Astrocyte (in vitro differentiated cells and primary cell): ENCODE measurements at regions not wholly inside any gene's neighbourhood (a gene's known extent, or its start where the extent isn't known, plus 50 kb on each side); places are given as distances from the start of the nearest gene placed in this dataset.

ENCODE experiments used
- DNase-seq: peaks from one replicate; pipeline ENCODE4 v3.0.0-alpha.2; 2010; ENCODE audit warnings: low read depth
- FAIRE-seq: peaks from 2 replicates; lab custom pipeline; 2011; peaks lifted over from hg19 to GRCh38; lab: Jason Lieb, UNC
- H2AFZ ChIP-seq: 2 replicates; pipeline ENCODE4 v1.6.0; 2012; ENCODE audit warnings: low read depth, low read length, inconsistent platforms
- H3K27ac ChIP-seq: 2 replicates; pipeline ENCODE4 v1.5.1; 2011; ENCODE audit warnings: low read depth, low read length, inconsistent platforms
- H3K27me3 ChIP-seq: 2 replicates; pipeline ENCODE4 v1.6.0; 2011; ENCODE audit warnings: low read length, inconsistent platforms; ENCODE audit not compliant: insufficient read depth
- H3K36me3 ChIP-seq: 2 replicates; pipeline ENCODE4 v1.5.1; 2011; ENCODE audit warnings: low read length, inconsistent platforms; ENCODE audit not compliant: insufficient read depth
- H3K4me1 ChIP-seq: 2 replicates; pipeline ENCODE4 v1.5.1; 2011; ENCODE audit warnings: low read length, inconsistent platforms; ENCODE audit not compliant: insufficient read depth
- H3K4me2 ChIP-seq: 2 replicates; pipeline ENCODE4 v1.6.0; 2012; ENCODE audit warnings: low read length, inconsistent platforms
- H3K4me3 ChIP-seq: 2 replicates; pipeline ENCODE4 v1.5.1; 2011; ENCODE audit warnings: low read depth, mild to moderate bottlenecking, low read length, inconsistent platforms; ENCODE audit not compliant: insufficient read depth
- H3K79me2 ChIP-seq: 2 replicates; pipeline ENCODE4 v1.6.0; 2012; ENCODE audit warnings: mild to moderate bottlenecking, low read length, inconsistent platforms; ENCODE audit not compliant: insufficient read depth
- H3K9ac ChIP-seq: 2 replicates; pipeline ENCODE4 v1.6.0; 2012; ENCODE audit warnings: mild to moderate bottlenecking, low read length, inconsistent platforms
- H3K9me3 ChIP-seq: 2 replicates; pipeline ENCODE4 v1.5.1; 2012; ENCODE audit warnings: low read depth, mild to moderate bottlenecking, low read length, inconsistent platforms; ENCODE audit not compliant: insufficient read depth
- H4K20me1 ChIP-seq: 2 replicates; pipeline ENCODE4 v1.6.0; 2012; ENCODE audit warnings: low read length, inconsistent platforms; ENCODE audit not compliant: insufficient read depth
- H3K27ac Mint-ChIP-seq: one replicate; pipeline ENCODE4 v1.8.0; 2021; ENCODE audit warnings: mild to moderate bottlenecking, mixed read lengths; ENCODE audit not compliant: unreplicated experiment
- H3K27me3 Mint-ChIP-seq: one replicate; pipeline ENCODE4 v1.8.0; 2021; ENCODE audit warnings: low read depth, mixed read lengths; ENCODE audit not compliant: unreplicated experiment
- H3K36me3 Mint-ChIP-seq: one replicate; pipeline ENCODE4 v1.8.0; 2021; ENCODE audit warnings: low read depth, mixed read lengths; ENCODE audit not compliant: unreplicated experiment
- H3K4me1 Mint-ChIP-seq: one replicate; pipeline ENCODE4 v1.8.0; 2021; ENCODE audit warnings: low read depth, mixed read lengths; ENCODE audit not compliant: unreplicated experiment
- H3K4me3 Mint-ChIP-seq: one replicate; pipeline ENCODE4 v1.8.0; 2021; ENCODE audit warnings: mild to moderate bottlenecking, moderate library complexity, mixed read lengths; ENCODE audit not compliant: unreplicated experiment
- H3K9me3 Mint-ChIP-seq: one replicate; pipeline ENCODE4 v1.8.0; 2021; ENCODE audit warnings: mild to moderate bottlenecking, mixed read lengths; ENCODE audit not compliant: unreplicated experiment
- EZH2 ChIP-seq: IDR thresholded peaks from 2 replicates; pipeline ENCODE4 v1.6.1; 2012; ENCODE audit warnings: mild to moderate bottlenecking, low read length, inconsistent platforms; ENCODE audit not compliant: insufficient read depth
- TF ChIP-seq, protein P1 (sequence below): IDR thresholded peaks from 2 replicates; pipeline ENCODE4 v1.5.1; 2011; ENCODE audit warnings: low read depth, mild to moderate bottlenecking, inconsistent platforms, low read length, moderate library complexity; ENCODE audit not compliant: insufficient read depth

GRCh38 chr4:131304686-131305085 is 1844.4 kb upstream of the PCDH10 start:
- no peak overlapping the region for H3K4me3 ChIP-seq
- Mint-ChIP-seq H3K27me3 (no peaks in the 10 kb centered on the region), H3K4me3 (no peak overlapping the region), H3K36me3 (peaks cover 2% of the 10 kb centered on the region), H3K27ac (no peak overlapping the region), H3K4me1 (no peaks in the 10 kb centered on the region), H3K9me3 (no peaks in the 10 kb centered on the region)
- H3K79me2 ChIP-seq, result no peaks in the 10 kb centered on the region
- DNase-seq (no peak), FAIRE-seq (no peak)
- TF ChIP-seq, protein P1, sequence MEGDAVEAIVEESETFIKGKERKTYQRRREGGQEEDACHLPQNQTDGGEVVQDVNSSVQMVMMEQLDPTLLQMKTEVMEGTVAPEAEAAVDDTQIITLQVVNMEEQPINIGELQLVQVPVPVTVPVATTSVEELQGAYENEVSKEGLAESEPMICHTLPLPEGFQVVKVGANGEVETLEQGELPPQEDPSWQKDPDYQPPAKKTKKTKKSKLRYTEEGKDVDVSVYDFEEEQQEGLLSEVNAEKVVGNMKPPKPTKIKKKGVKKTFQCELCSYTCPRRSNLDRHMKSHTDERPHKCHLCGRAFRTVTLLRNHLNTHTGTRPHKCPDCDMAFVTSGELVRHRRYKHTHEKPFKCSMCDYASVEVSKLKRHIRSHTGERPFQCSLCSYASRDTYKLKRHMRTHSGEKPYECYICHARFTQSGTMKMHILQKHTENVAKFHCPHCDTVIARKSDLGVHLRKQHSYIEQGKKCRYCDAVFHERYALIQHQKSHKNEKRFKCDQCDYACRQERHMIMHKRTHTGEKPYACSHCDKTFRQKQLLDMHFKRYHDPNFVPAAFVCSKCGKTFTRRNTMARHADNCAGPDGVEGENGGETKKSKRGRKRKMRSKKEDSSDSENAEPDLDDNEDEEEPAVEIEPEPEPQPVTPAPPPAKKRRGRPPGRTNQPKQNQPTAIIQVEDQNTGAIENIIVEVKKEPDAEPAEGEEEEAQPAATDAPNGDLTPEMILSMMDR, result no peak
- TF ChIP-seq EZH2, result no peak
- H3K27ac ChIP-seq, result no peak overlapping the region
- H3K9me3 ChIP-seq, result no peaks in the 10 kb centered on the region
- H3K27me3 ChIP-seq, result no peaks in the 10 kb centered on the region
- H2AFZ ChIP-seq, result no peak overlapping the region
- no peak overlapping the region for H3K9ac ChIP-seq
- no peaks in the 10 kb centered on the region for H3K4me1 ChIP-seq
- no peak overlapping the region for H3K4me2 ChIP-seq
- H3K36me3 ChIP-seq, result no peaks in the 10 kb centered on the region
- H4K20me1 ChIP-seq, result no peaks in the 10 kb centered on the region

- no peaks in the 10 kb centered on the region for H3K36me3 Mint-ChIP-seq
These were observed 1839.5 kb upstream of the PCDH10 start for GRCh38 chr4:131309628-131310027.

GRCh38 chr4:131316086-131316485 is 1833.0 kb upstream of the PCDH10 start:
- TF ChIP-seq EZH2, result no peak
- TF ChIP-seq, protein P1, result no peak
- H3K4me1 ChIP-seq, result no peaks in the 10 kb centered on the region
- H3K27ac Mint-ChIP-seq, result no peak overlapping the region
- no peaks in the 10 kb centered on the region for H3K27me3 Mint-ChIP-seq
- no peak overlapping the region for H3K9ac ChIP-seq
- H3K27me3 ChIP-seq, result no peaks in the 10 kb centered on the region
- no peaks in the 10 kb centered on the region for H3K4me1 Mint-ChIP-seq
- no peaks in the 10 kb centered on the region for H3K36me3 Mint-ChIP-seq
- H3K4me2 ChIP-seq, result no peak overlapping the region
- DNase-seq (no peak), FAIRE-seq (no peak)
- no peaks in the 10 kb centered on the region for H4K20me1 ChIP-seq
- no peak overlapping the region for H3K27ac ChIP-seq
- no peak overlapping the region for H3K4me3 ChIP-seq
- H3K9me3 Mint-ChIP-seq, result no peaks in the 10 kb centered on the region
- no peak overlapping the region for H2AFZ ChIP-seq
- no peaks in the 10 kb centered on the region for H3K79me2 ChIP-seq
- no peaks in the 10 kb centered on the region for H3K9me3 ChIP-seq
- no peaks in the 10 kb centered on the region for H3K36me3 ChIP-seq
- no peak overlapping the region for H3K4me3 Mint-ChIP-seq

More at GRCh38 chr4:131309628-131310027, 1839.5 kb upstream of the PCDH10 start:
- no peaks in the 10 kb centered on the region for H3K9me3 ChIP-seq
- Mint-ChIP-seq H3K4me3 (no peak overlapping the region), H3K27ac (no peak overlapping the region), H3K4me1 (no peaks in the 10 kb centered on the region), H3K9me3 (no peaks in the 10 kb centered on the region), H3K27me3 (no peaks in the 10 kb centered on the region)
- H3K4me2 ChIP-seq, result no peak overlapping the region
- no peaks in the 10 kb centered on the region for H3K27me3 ChIP-seq
- H3K27ac ChIP-seq, result no peak overlapping the region
- TF ChIP-seq, protein P1, result no peak
- no peak for TF ChIP-seq EZH2
- FAIRE-seq (no peak), DNase-seq (no peak)
- H3K4me3 ChIP-seq, result no peak overlapping the region
- H4K20me1 ChIP-seq, result no peaks in the 10 kb centered on the region
- no peaks in the 10 kb centered on the region for H3K4me1 ChIP-seq
- no peaks in the 10 kb centered on the region for H3K36me3 ChIP-seq
- H2AFZ ChIP-seq, result no peak overlapping the region
- H3K9ac ChIP-seq, result no peak overlapping the region
- no peaks in the 10 kb centered on the region for H3K79me2 ChIP-seq
